Urinary bladder (tissue), 3 donors: ENCODE measurements at regions not wholly inside any gene's neighbourhood (a gene's known extent, or its start where the extent isn't known, plus 50 kb on each side); places are given as distances from the start of the nearest gene placed in this dataset.
"Not testable (repeated sequence)": the region's sequence is repeated elsewhere in the genome, so short reads cannot be mapped to it uniquely, and the experiment has no call there.

ENCODE experiments used
- DNase-seq: peaks from one replicate; pipeline ENCODE4 v3.0.0-alpha.2; 2015; ENCODE audit errors: extremely low spot score
- H3K27ac ChIP-seq: one replicate; pipeline ENCODE4 v1.5.1; 2013; ENCODE audit warnings: low read depth, mild to moderate bottlenecking, moderate library complexity
- H3K36me3 ChIP-seq: one replicate; pipeline ENCODE4 v1.6.1; 2013; ENCODE audit warnings: mild to moderate bottlenecking, moderate library complexity; ENCODE audit not compliant: insufficient read depth
- H3K4me1 ChIP-seq: one replicate; pipeline ENCODE4 v1.6.1; 2013; ENCODE audit warnings: mild to moderate bottlenecking, moderate library complexity; ENCODE audit not compliant: insufficient read depth
- H3K4me3 ChIP-seq: one replicate; pipeline ENCODE4 v1.5.1; 2013; ENCODE audit warnings: low read depth, low read length
- WGBS: extraction: QIAGEN DNeasy Blood & Tissue Kit; methylation state at CpG from one replicate; pipeline ENCODE4 v1.1.7; 2013; 5-methylcytosine and 5-hydroxymethylcytosine counted together
- donor health status: healthy with polysubstance abuse.
- donor health status: healthy.

GRCh38 chr7:41571573-41571972, 131.3 kb downstream of the INHBA start:
- Histone ChIP-seq H3K27ac (no peak overlapping the region), H3K4me3 (no peak overlapping the region), H3K4me1 (no peaks in the 10 kb centered on the region), H3K36me3 (no peaks in the 10 kb centered on the region)
- DNase-seq: no peak
- 36% methylated on average over 5 of the region's 5 CpGs for WGBS

- Histone ChIP-seq H3K36me3 (no peaks in the 10 kb centered on the region), H3K4me3 (no peak overlapping the region), H3K27ac (no peak overlapping the region), H3K4me1 (no peaks in the 10 kb centered on the region)
- DNase-seq: no peak
- 62% methylated on average over 1 of the region's 1 CpG for WGBS
Observed at GRCh38 chr7:41570766-41571165, 132.1 kb downstream of the INHBA start.

GRCh38 chr7:41568135-41568534, 134.8 kb downstream of the INHBA start:
- no peak overlapping the region for H3K27ac ChIP-seq
- DNase-seq: no peak
- no peak overlapping the region for H3K4me3 ChIP-seq
- no peaks in the 10 kb centered on the region for H3K4me1 ChIP-seq
- WGBS: 83% methylated on average over 1 of the region's 1 CpG
- no peaks in the 10 kb centered on the region for H3K36me3 ChIP-seq

- 80% methylated on average over 2 of the region's 2 CpGs for WGBS
Observed at GRCh38 chr7:41567731-41568114, 135.2 kb downstream of the INHBA start.

GRCh38 chr7:41567031-41567730, 135.7 kb downstream of the INHBA start:
- H3K4me1 ChIP-seq: no peaks in the 10 kb centered on the region
- WGBS: 62% methylated on average over 1 of the region's 1 CpG
- DNase-seq: no peak
- no peak overlapping the region for H3K27ac ChIP-seq
- H3K4me3 ChIP-seq: no peak overlapping the region
- no peaks in the 10 kb centered on the region for H3K36me3 ChIP-seq

More at GRCh38 chr7:41567731-41568114, 135.2 kb downstream of the INHBA start:
- no peaks in the 10 kb centered on the region for H3K36me3 ChIP-seq
- H3K4me1 ChIP-seq: no peaks in the 10 kb centered on the region
- H3K4me3 ChIP-seq: no peak overlapping the region
- DNase-seq: no peak
- no peak overlapping the region for H3K27ac ChIP-seq

GRCh38 chr7:41566581-41566980, 136.3 kb downstream of the INHBA start:
- Histone ChIP-seq H3K27ac (no peak overlapping the region), H3K36me3 (no peaks in the 10 kb centered on the region), H3K4me3 (no peak overlapping the region), H3K4me1 (no peaks in the 10 kb centered on the region)
- DNase-seq: no peak
- 93% methylated on average over 4 of the region's 4 CpGs for WGBS

GRCh38 chr7:41565655-41566054, 137.2 kb downstream of the INHBA start:
- Histone ChIP-seq H3K36me3 (no peaks in the 10 kb centered on the region), H3K4me1 (no peaks in the 10 kb centered on the region), H3K27ac (no peak overlapping the region), H3K4me3 (no peak overlapping the region)
- no peak for DNase-seq
- WGBS: 84% methylated on average over 4 of the region's 4 CpGs

GRCh38 chr7:41559426-41559825, 143.5 kb downstream of the INHBA start:
- DNase-seq: no peak
- no peaks in the 10 kb centered on the region for H3K36me3 ChIP-seq
- no peak overlapping the region for H3K4me3 ChIP-seq
- H3K4me1 ChIP-seq: no peaks in the 10 kb centered on the region
- H3K27ac ChIP-seq: no peak overlapping the region
- WGBS: 82% methylated on average over 3 of the region's 3 CpGs

- no peaks in the 10 kb centered on the region for H3K36me3 ChIP-seq
- no peak overlapping the region for H3K4me3 ChIP-seq
- H3K4me1 ChIP-seq: no peaks in the 10 kb centered on the region
- no peak overlapping the region for H3K27ac ChIP-seq
- DNase-seq: no peak
Observed at GRCh38 chr7:41554481-41554880, 148.4 kb downstream of the INHBA start.

GRCh38 chr7:41550046-41550445, 152.8 kb downstream of the INHBA start:
- H3K4me1 ChIP-seq, H3K36me3 ChIP-seq, H3K4me3 ChIP-seq, DNase-seq, H3K27ac ChIP-seq: not testable (repeated sequence)

- DNase-seq: no peak
- Histone ChIP-seq H3K36me3 (no peaks in the 10 kb centered on the region), H3K4me1 (no peaks in the 10 kb centered on the region), H3K27ac (no peak overlapping the region), H3K4me3 (no peak overlapping the region)
- 87% methylated on average over 5 of the region's 5 CpGs for WGBS
Observed at GRCh38 chr7:41544241-41544640, 158.6 kb downstream of the INHBA start.

- DNase-seq: no peak
- H3K27ac ChIP-seq: no peak overlapping the region
- WGBS: 94% methylated on average over 3 of the region's 3 CpGs
- H3K4me1 ChIP-seq: no peaks in the 10 kb centered on the region
- no peaks in the 10 kb centered on the region for H3K36me3 ChIP-seq
- no peak overlapping the region for H3K4me3 ChIP-seq
Observed at GRCh38 chr7:41540601-41541000, 162.3 kb downstream of the INHBA start.

GRCh38 chr7:41538810-41539724, 163.8 kb downstream of the INHBA start:
- Histone ChIP-seq H3K36me3 (no peaks in the 10 kb centered on the region), H3K27ac (no peak overlapping the region), H3K4me3 (no peak overlapping the region), H3K4me1 (no peaks in the 10 kb centered on the region)
- DNase-seq: no peak
- 65% methylated on average over 8 of the region's 8 CpGs for WGBS
